Stomach (tissue), 8 donors: ENCODE measurements at regions not wholly inside any gene's neighbourhood (a gene's known extent, or its start where the extent isn't known, plus 50 kb on each side); places are given as distances from the start of the nearest gene placed in this dataset.

Experiments used
- DNase-seq, 2 donors: peaks; one replicate each; pipeline versions ENCODE4 v3.0.0 to v3.0.0-alpha.2; 2013 to 2019
- H3K27ac ChIP-seq, 5 donors: fragments of 200-600 bp in 4 of 5; sonication (generic) in 4 of 5; one replicate each; pipeline ENCODE4 v1.5.1; 2013 to 2019; ENCODE audit warnings: mild to moderate bottlenecking in 1 of 5, moderate library complexity in 1 of 5
- H3K27me3 ChIP-seq, 3 donors: fragments of 200-600 bp; sonication (generic); one replicate each; pipeline ENCODE4 v1.5.1; 2017 to 2019; ENCODE audit warnings: mixed run types in 1 of 3
- H3K36me3 ChIP-seq, 4 donors: fragments of 200-600 bp; sonication (generic); 1 replicate in 3 of 4; 2 replicates in 1 of 4; pipeline ENCODE4 v1.5.1; 2016 to 2019
- H3K4me1 ChIP-seq, 4 donors: fragments of 200-600 bp; sonication (generic); one replicate each; pipeline ENCODE4 v1.5.1; 2016 to 2019
- H3K4me3 ChIP-seq, 4 donors: fragments of 200-600 bp; sonication (generic) in 3 of 4; one replicate each; pipeline ENCODE4 v1.5.1; 2016 to 2019; ENCODE audit warnings: mild to moderate bottlenecking in 1 of 4
- H3K9me3 ChIP-seq, 4 donors: fragments of 200-600 bp; sonication (generic); one replicate each; pipeline ENCODE4 v1.5.1; 2016 to 2019
- EP300 ChIP-seq: sonication (generic); formaldehyde crosslinking; IDR thresholded peaks from one replicate; pipeline ENCODE4 v1.6.1; 2017; ENCODE audit warnings: antibody characterized with exemption
- POLR2A ChIP-seq, 4 donors: fragments of 450-650 bp; IDR thresholded peaks; one replicate each; pipeline ENCODE4 v1.6.1; 2016; ENCODE audit warnings: antibody characterized with exemption in 4 of 4, control low read depth in 2 of 4, mild to moderate bottlenecking in 1 of 4, moderate library complexity in 1 of 4
- POLR2AphosphoS5 ChIP-seq, 3 donors: sonication (generic); formaldehyde crosslinking; IDR thresholded peaks; one replicate each; pipeline ENCODE4 v1.6.1; 2016; ENCODE audit warnings: antibody characterized with exemption in 3 of 3
- WGBS, 5 donors: extraction: QIAGEN DNeasy Blood & Tissue Kit in 3 of 5; methylation state at CpG; one replicate each; pipeline versions ENCODE4 v1.1.5 to v1.1.7; 2013 to 2018; 5-methylcytosine and 5-hydroxymethylcytosine counted together
- intact Hi-C: fragments of 100-400 bp; cut with DNase I; formaldehyde crosslinking; loops from one replicate; pipeline ENCODE4 v1.15.1; 2023; ENCODE audit warnings: low total_unique reads
- TF ChIP-seq, protein P1 (sequence below), 7 experiments: fragments of 450-650 bp in 4 of 7; fragments of 200-600 bp in 3 of 7; sonication (generic) in 3 of 7; IDR thresholded peaks; one replicate each; pipeline ENCODE4 v1.5.1; 2016 to 2019; ENCODE audit warnings: antibody characterized with exemption in 7 of 7, control low read depth in 2 of 7, mild to moderate bottlenecking in 1 of 7
- donor health status: healthy with polysubstance abuse.
- donor health status: Bipolar disorder and iron deficiency.
- donor health status: healthy.

DNA sequence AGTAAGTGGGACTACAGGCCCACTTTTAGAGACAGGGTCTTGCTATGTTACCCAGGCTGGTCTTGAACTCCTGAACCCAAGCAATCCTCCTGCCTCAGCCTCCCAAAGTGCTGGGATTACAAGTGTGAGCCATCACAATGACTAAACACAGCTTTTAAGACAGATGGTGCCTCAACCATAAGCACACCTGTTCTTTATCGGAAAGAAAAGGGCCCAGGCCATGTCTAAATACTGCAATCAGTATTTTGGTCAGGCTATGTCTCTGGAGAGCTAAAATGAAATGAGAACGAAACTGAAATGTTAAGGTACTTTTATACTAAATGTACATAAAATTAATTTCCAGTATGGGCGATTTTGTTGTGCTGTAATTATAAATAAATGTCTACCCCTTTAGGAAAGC is 69.5 kb upstream of the SPTBN1 start:
- TF ChIP-seq, protein P1, sequence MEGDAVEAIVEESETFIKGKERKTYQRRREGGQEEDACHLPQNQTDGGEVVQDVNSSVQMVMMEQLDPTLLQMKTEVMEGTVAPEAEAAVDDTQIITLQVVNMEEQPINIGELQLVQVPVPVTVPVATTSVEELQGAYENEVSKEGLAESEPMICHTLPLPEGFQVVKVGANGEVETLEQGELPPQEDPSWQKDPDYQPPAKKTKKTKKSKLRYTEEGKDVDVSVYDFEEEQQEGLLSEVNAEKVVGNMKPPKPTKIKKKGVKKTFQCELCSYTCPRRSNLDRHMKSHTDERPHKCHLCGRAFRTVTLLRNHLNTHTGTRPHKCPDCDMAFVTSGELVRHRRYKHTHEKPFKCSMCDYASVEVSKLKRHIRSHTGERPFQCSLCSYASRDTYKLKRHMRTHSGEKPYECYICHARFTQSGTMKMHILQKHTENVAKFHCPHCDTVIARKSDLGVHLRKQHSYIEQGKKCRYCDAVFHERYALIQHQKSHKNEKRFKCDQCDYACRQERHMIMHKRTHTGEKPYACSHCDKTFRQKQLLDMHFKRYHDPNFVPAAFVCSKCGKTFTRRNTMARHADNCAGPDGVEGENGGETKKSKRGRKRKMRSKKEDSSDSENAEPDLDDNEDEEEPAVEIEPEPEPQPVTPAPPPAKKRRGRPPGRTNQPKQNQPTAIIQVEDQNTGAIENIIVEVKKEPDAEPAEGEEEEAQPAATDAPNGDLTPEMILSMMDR (IDR thresholded peaks at IDR 0.05) = no peak
- TF ChIP-seq POLR2A (IDR thresholded peaks at IDR 0.05) = no peak
- TF ChIP-seq EP300 = no peak
- no peak for TF ChIP-seq POLR2AphosphoS5 (IDR thresholded peaks at IDR 0.05)
- WGBS, 5 donors = 75 to 87% (median 82%) methylated on average over 3 of the region's 3 CpGs
- peak overlapping the region; percentile 20 to 68 (median 48) for H3K27ac ChIP-seq

DNA sequence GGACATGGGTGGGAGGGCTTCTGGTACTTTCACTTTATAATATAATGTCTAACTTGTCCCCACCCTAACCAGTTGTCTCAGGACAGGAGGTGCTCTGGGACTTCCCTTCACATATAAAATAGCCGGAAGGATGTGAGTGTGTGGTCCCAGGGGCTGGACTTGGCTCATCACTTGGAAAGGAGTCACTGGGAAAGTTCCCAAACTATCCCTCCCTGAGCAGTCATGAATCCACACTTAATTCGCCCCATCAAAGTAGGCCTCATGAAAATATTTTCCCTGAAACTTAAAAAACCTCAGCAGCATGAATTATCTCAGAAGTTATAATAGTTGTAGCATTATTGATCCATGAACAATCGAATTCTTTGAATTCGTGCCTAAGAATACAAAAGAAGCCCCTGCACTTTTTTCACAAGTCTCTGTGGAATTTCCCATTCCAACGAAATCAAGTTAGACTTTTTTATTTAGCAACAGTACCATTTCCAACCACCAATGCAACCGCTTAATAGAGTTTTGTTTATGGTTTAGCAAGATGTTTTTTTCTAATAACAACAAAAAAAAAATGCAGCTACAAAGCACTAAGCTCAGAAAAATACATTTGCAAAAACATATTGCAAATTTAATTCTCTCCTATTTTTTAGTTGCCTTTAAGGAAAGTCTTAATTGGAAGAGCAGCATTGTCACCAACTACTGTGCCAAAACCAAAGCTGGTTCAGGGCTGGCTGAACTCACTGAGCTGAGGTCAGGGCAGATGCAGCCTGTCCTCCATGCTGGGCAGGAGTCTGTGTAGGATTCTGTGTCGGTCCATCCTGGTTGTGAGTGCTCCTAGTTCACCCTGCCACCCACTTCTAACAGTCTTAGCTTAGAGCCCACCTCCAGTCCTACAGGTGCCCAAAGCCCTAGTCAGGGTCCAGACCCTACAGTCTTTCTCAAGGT is 68.8 kb upstream of the SPTBN1 start:
- Histone ChIP-seq H3K27me3 (no peaks in the 10 kb centered on the region), H3K36me3 (no peaks in the 10 kb centered on the region), H3K4me1 (peaks cover 0 to 15% (median 3%) of the 10 kb centered on the region in 4 donors), H3K27ac (peak overlapping the region; percentile 20 to 68 (median 47)), H3K9me3 (no peaks in the 10 kb centered on the region), H3K4me3 (no peak overlapping the region)
- intact Hi-C loops = no loop called here
- 65 to 77% (median 69%) methylated on average over 7 of the region's 7 CpGs for WGBS, 5 donors
- DNase-seq = peak in 1 of 2 donors; percentile 73
- TF ChIP-seq POLR2AphosphoS5 (IDR thresholded peaks at IDR 0.05) = no peak
- TF ChIP-seq POLR2A (IDR thresholded peaks at IDR 0.05) = no peak
- TF ChIP-seq, protein P1 (IDR thresholded peaks at IDR 0.05) = no peak
- no peak for TF ChIP-seq EP300

More for the DNA sequence above, 69.5 kb upstream of the SPTBN1 start:
- intact Hi-C loops = no loop called here
- Histone ChIP-seq H3K36me3 (no peaks in the 10 kb centered on the region), H3K4me1 (peaks cover 0 to 15% (median 5%) of the 10 kb centered on the region in 4 donors), H3K9me3 (no peaks in the 10 kb centered on the region), H3K27me3 (no peaks in the 10 kb centered on the region), H3K4me3 (no peak overlapping the region)
- no peak for DNase-seq

DNA sequence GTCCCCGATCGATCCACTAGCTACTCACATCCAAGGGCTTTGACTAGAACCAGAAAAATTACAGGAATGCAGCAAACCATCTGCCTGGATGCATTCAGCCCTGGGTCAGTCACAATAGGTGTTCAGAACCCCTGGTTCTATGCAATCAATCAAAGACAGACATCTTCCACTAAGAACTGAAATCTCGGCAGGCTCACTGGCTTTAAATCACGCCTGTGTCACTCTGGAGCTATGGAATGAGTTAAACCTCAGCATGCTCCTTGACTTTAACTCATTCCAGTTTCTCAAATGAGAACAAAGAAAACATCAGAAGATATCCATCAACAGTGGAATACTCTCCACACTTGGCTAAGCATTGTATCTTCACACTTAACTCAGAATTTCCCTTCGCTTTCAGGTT is 68.1 kb upstream of the SPTBN1 start:
- no peaks in the 10 kb centered on the region for H3K9me3 ChIP-seq
- H3K36me3 ChIP-seq = no peaks in the 10 kb centered on the region
- H3K27me3 ChIP-seq = no peaks in the 10 kb centered on the region
- TF ChIP-seq, protein P1 (IDR thresholded peaks at IDR 0.05) = no peak
- TF ChIP-seq EP300 (no peak), POLR2A (IDR thresholded peaks at IDR 0.05) (no peak), POLR2AphosphoS5 (IDR thresholded peaks at IDR 0.05) (no peak)
- peaks cover 0 to 15% (median 3%) of the 10 kb centered on the region in 4 donors for H3K4me1 ChIP-seq
- no peak for DNase-seq
- H3K27ac ChIP-seq = peak overlapping the region in 3 of 5 donors; percentile 47 to 68 (median 48)
- WGBS, 5 donors = 87 to 95% (median 91%) methylated on average over 5 of the region's 5 CpGs
- H3K4me3 ChIP-seq = no peak overlapping the region
- intact Hi-C loops = no loop called here

DNA sequence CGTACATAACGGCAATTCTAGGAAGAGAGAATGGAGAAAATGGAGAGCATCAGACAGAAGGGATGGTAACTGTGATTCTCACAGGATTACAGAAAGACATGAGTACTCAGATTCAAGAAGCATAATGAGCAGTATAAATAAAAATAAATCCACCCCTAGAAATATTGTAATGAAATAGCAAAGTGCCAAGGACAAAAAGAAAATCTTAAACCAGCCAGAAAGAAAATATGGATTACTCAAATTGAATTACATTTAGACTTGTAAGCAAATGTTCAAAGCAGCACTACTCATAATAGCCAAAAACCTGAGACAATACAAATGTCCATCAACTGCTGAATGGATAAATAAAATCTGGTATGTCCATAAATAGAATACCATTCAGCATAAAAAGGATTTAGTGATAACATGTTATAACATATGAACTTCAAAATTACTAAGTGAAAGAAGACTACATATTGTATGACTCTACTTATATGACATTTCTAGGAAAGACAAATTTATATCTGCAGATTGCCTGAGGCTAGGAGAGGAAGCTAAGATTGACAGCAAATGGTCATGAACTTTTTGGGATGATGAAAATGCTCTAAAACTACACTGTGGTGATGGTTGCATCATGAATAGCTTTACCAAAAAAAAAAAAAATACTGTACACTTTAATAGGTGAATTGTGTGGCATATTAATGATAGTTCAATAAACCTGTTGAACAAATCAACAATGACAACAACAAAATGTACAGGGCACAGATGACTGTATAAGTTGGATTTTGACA is 63.4 kb upstream of the SPTBN1 start:
- peaks cover 0 to 7% (median 1%) of the 10 kb centered on the region in 4 donors for H3K4me1 ChIP-seq
- intact Hi-C loops = no loop called here
- H3K36me3 ChIP-seq = no peaks in the 10 kb centered on the region
- no peaks in the 10 kb centered on the region for H3K27me3 ChIP-seq
- 92 to 100% (median 98%) methylated on average over 2 of the region's 2 CpGs for WGBS, 5 donors
- H3K27ac ChIP-seq = no peak overlapping the region
- DNase-seq = no peak
- no peak overlapping the region for H3K4me3 ChIP-seq
- no peak for TF ChIP-seq POLR2AphosphoS5 (IDR thresholded peaks at IDR 0.05)
- TF ChIP-seq POLR2A (IDR thresholded peaks at IDR 0.05) = no peak
- TF ChIP-seq, protein P1 (IDR thresholded peaks at IDR 0.05) = no peak
- no peak for TF ChIP-seq EP300
- H3K9me3 ChIP-seq = no peaks in the 10 kb centered on the region
